ENCODE measurements at regions not wholly inside any gene's neighbourhood (a gene's known extent, or its start where the extent isn't known, plus 50 kb on each side); places are given as distances from the start of the nearest gene placed in this dataset.

DNA sequence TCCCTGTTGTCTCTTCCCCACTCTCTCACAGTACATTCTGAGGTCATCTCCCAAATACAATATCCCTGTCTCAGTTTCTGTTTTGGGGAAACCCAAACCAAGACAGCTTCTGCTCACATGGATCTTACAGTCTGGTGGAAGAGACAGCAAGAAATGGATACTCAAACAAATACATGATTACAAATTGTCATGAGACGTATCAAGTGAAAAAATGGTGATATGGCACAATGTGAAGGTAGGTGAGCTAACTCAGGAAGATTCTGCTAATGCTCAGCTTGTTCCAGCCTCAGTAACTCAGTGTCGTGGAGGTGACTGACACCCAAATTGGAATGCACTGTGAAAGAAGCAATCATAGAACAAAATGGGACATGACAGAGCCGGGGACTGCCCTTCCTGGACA, 68.3 kb downstream of the CHST1 start:
- intact Hi-C loops (cut with micrococcal nuclease), result no loop called here
- CTCF ChIA-PET, result no interaction called here

DNA sequence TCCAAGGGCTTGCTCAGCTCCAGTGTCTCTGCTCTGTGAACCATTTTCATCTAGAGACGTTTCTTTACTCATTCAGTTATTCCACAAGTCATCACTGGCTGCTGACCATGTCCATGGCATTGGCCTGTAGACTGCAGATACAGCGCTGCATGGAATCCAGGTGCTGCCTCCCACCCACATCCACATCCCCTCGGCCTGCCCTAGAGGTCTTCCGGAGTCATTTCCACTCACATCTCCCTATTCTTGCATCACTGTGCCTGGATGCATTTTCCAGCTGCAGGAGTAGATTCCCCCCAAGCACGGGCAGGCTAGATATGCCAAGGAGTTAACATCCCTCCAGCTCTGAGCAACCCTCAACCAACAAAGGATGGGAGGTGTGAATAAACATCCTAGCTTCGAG, 68.9 kb downstream of the CHST1 start:
- CTCF ChIA-PET, result no interaction called here
- no peak for DNase-seq
- H3K27me3 Mint-ChIP-seq (ENCODE audit: low read depth), result peaks cover 9% of the 10 kb centered on the region
- no peak overlapping the region for H3K27ac Mint-ChIP-seq
- H3K4me1 Mint-ChIP-seq (ENCODE audit: low read depth), result no peaks in the 10 kb centered on the region
- intact Hi-C loops (cut with micrococcal nuclease), result no loop called here
- no peak overlapping the region for H3K4me3 Mint-ChIP-seq
- H3K9me3 Mint-ChIP-seq, result no peaks in the 10 kb centered on the region
- no peaks in the 10 kb centered on the region for H3K36me3 Mint-ChIP-seq (ENCODE audit: low read depth)

More for the DNA sequence above, 68.3 kb downstream of the CHST1 start:
- no peaks in the 10 kb centered on the region for H3K4me1 Mint-ChIP-seq (ENCODE audit: low read depth)
- peaks cover 9% of the 10 kb centered on the region for H3K27me3 Mint-ChIP-seq (ENCODE audit: low read depth)
- no peak for DNase-seq
- no peaks in the 10 kb centered on the region for H3K9me3 Mint-ChIP-seq
- no peak overlapping the region for H3K4me3 Mint-ChIP-seq
- H3K27ac Mint-ChIP-seq, result no peak overlapping the region
- H3K36me3 Mint-ChIP-seq (ENCODE audit: low read depth), result no peaks in the 10 kb centered on the region

DNA sequence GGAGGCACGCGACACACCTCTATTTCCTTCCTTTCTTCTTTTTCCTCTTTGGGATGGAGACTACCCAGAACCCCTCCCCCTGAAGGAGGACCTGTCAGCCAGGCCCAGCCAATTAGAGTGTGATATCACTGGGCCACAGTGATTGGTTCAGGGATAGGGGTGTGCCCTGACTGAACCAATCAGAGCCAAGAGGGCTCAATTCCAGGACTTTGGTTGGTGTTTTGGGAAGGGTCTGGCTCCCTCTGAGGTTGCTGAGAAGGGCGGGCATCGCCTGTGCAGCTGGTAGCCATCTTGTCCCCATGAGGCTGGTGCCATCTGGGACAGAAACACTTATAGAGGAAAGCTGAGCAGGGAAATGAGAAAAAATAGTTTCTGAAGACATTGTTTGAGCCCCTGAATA, 71.4 kb downstream of the CHST1 start:
- CTCF ChIA-PET, result interaction anchor here (0.7 kb wide), 1 partner anchor 178 kb away, joined by 3 read pairs; no protein-coding TSS in a partner anchor
- H3K27ac Mint-ChIP-seq, result no peak overlapping the region

GRCh38 chr11:45592636-45593035, 72.8 kb downstream of the CHST1 start:
- Mint-ChIP-seq H3K36me3 (ENCODE audit: low read depth) (no peaks in the 10 kb centered on the region), H3K27me3 (ENCODE audit: low read depth) (peaks cover 7% of the 10 kb centered on the region), H3K9me3 (no peaks in the 10 kb centered on the region), H3K27ac (no peak overlapping the region), H3K4me1 (ENCODE audit: low read depth) (no peaks in the 10 kb centered on the region), H3K4me3 (no peak overlapping the region)
- CTCF ChIA-PET, result interaction anchor here (1.2 kb wide), 2 partner anchors 11 to 15 kb away, joined by 3 read pairs; no protein-coding TSS in a partner anchor
- intact Hi-C loops (cut with micrococcal nuclease), result no loop called here
- no peak for DNase-seq

More for the DNA sequence above, 71.4 kb downstream of the CHST1 start:
- no peaks in the 10 kb centered on the region for H3K36me3 Mint-ChIP-seq (ENCODE audit: low read depth)
- DNase-seq, result no peak
- intact Hi-C loops (cut with micrococcal nuclease), result no loop called here
- no peaks in the 10 kb centered on the region for H3K4me1 Mint-ChIP-seq (ENCODE audit: low read depth)
- H3K9me3 Mint-ChIP-seq, result no peaks in the 10 kb centered on the region
- H3K4me3 Mint-ChIP-seq, result no peak overlapping the region
- H3K27me3 Mint-ChIP-seq (ENCODE audit: low read depth), result peaks cover 9% of the 10 kb centered on the region

GRCh38 chr11:45590743-45591142, 74.7 kb downstream of the CHST1 start:
- DNase-seq, result no peak
- no peak overlapping the region for H3K4me3 Mint-ChIP-seq
- intact Hi-C loops (cut with micrococcal nuclease), result no loop called here
- H3K27me3 Mint-ChIP-seq (ENCODE audit: low read depth), result peaks cover 4% of the 10 kb centered on the region
- no peaks in the 10 kb centered on the region for H3K36me3 Mint-ChIP-seq (ENCODE audit: low read depth)
- no peak overlapping the region for H3K27ac Mint-ChIP-seq
- CTCF ChIA-PET, result no interaction called here
- H3K9me3 Mint-ChIP-seq, result no peaks in the 10 kb centered on the region
- H3K4me1 Mint-ChIP-seq (ENCODE audit: low read depth), result no peaks in the 10 kb centered on the region

GRCh38 chr11:45585205-45585604, 80.2 kb downstream of the CHST1 start:
- no peak for DNase-seq
- CTCF ChIA-PET, result interaction anchor here (0.6 kb wide), 1 partner anchor 242 kb away, joined by 3 read pairs; no protein-coding TSS in a partner anchor
- no peaks in the 10 kb centered on the region for H3K36me3 Mint-ChIP-seq (ENCODE audit: low read depth)
- no peaks in the 10 kb centered on the region for H3K4me1 Mint-ChIP-seq (ENCODE audit: low read depth)
- no peaks in the 10 kb centered on the region for H3K9me3 Mint-ChIP-seq
- intact Hi-C loops (cut with micrococcal nuclease), result no loop called here
- no peak overlapping the region for H3K4me3 Mint-ChIP-seq
- H3K27me3 Mint-ChIP-seq (ENCODE audit: low read depth), result peaks cover 13% of the 10 kb centered on the region
- no peak overlapping the region for H3K27ac Mint-ChIP-seq

DNA sequence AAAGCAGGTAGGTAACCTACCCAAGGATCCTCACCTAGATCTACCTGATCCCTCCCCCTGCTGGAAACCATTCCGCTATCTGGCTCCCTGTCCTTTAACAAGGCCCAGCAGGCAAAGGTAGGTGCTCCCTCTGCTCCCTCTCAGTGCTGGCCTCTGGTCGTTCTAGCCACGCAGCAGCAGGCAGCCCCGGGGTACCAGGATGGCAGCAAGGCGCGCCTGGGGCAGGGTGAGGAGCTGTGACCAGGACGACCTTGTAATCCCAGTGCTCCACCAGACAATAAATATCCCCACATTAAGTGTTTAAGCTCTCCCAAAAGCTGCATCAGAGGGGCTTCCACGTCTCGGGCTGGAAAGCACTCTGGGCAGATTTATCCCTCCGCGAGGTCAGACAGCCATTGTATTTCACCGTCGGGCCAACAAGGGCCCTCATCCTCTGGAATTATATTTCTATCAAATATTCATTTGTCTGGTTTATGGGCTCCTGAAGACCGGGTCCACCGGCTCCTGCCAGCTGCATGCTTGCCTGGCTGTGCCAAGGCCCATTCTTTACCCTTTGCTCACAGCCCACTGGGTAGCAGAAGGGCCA, 81.3 kb downstream of the CHST1 start:
- H3K9me3 Mint-ChIP-seq, result no peaks in the 10 kb centered on the region
- no peaks in the 10 kb centered on the region for H3K36me3 Mint-ChIP-seq (ENCODE audit: low read depth)
- intact Hi-C loops (cut with micrococcal nuclease), result no loop called here
- no peak for DNase-seq
- no peak overlapping the region for H3K4me3 Mint-ChIP-seq
- CTCF ChIA-PET, result no interaction called here
- H3K4me1 Mint-ChIP-seq (ENCODE audit: low read depth), result no peaks in the 10 kb centered on the region
- H3K27ac Mint-ChIP-seq, result no peak overlapping the region
- H3K27me3 Mint-ChIP-seq (ENCODE audit: low read depth), result peaks cover 13% of the 10 kb centered on the region

- H3K36me3 Mint-ChIP-seq (ENCODE audit: low read depth), result no peaks in the 10 kb centered on the region
- DNase-seq, result peak; percentile 17
Measured at GRCh38 chr11:45580399-45580798, 85.0 kb downstream of the CHST1 start.

DNA sequence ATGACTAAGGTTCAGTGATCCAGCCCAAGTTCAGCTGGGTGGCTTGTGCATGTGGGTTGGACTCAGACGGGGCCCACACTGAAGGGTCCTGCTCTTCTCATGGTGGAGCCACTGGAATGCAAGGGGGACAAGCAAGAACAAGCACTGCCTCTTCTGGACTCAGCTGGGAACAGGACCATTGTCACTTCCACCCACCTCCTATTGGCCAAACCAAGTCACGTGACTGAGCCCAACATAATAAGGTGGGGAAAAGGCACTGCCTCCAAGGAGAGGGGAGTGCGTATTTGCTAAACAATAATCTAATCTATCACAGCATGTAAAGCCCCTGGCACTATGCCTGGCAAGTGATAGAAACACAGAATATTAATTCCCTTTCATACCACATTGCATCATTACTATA, 87.1 kb downstream of the CHST1 start:
- CTCF ChIA-PET, result interaction anchor here (1.0 kb wide), 1 partner anchor 17 kb away, joined by 3 read pairs; no protein-coding TSS in a partner anchor
- no peak overlapping the region for H3K27ac Mint-ChIP-seq
- DNase-seq, result no peak
- no peaks in the 10 kb centered on the region for H3K9me3 Mint-ChIP-seq
- no peaks in the 10 kb centered on the region for H3K36me3 Mint-ChIP-seq (ENCODE audit: low read depth)
- H3K4me3 Mint-ChIP-seq, result no peak overlapping the region
- intact Hi-C loops (cut with micrococcal nuclease), result no loop called here
- H3K27me3 Mint-ChIP-seq (ENCODE audit: low read depth), result peaks cover 22% of the 10 kb centered on the region
- H3K4me1 Mint-ChIP-seq (ENCODE audit: low read depth), result no peaks in the 10 kb centered on the region

More at GRCh38 chr11:45580399-45580798, 85.0 kb downstream of the CHST1 start:
- no peaks in the 10 kb centered on the region for H3K9me3 Mint-ChIP-seq
- H3K27me3 Mint-ChIP-seq (ENCODE audit: low read depth), result peaks cover 22% of the 10 kb centered on the region
- H3K4me3 Mint-ChIP-seq, result no peak overlapping the region
- no peaks in the 10 kb centered on the region for H3K4me1 Mint-ChIP-seq (ENCODE audit: low read depth)
- intact Hi-C loops (cut with micrococcal nuclease), result no loop called here
- CTCF ChIA-PET, result no interaction called here
- H3K27ac Mint-ChIP-seq, result no peak overlapping the region

GRCh38 chr11:45577752-45578151, 87.7 kb downstream of the CHST1 start:
- Mint-ChIP-seq H3K27ac (no peak overlapping the region), H3K4me1 (ENCODE audit: low read depth) (no peaks in the 10 kb centered on the region), H3K9me3 (no peaks in the 10 kb centered on the region), H3K4me3 (no peak overlapping the region), H3K36me3 (ENCODE audit: low read depth) (no peaks in the 10 kb centered on the region), H3K27me3 (ENCODE audit: low read depth) (peaks cover 22% of the 10 kb centered on the region)
- CTCF ChIA-PET, result interaction anchor here (1.0 kb wide), 1 partner anchor 18 kb away, joined by 3 read pairs; no protein-coding TSS in a partner anchor
- intact Hi-C loops (cut with micrococcal nuclease), result no loop called here
- DNase-seq, result no peak

GRCh38 chr11:45576461-45577215, 88.8 kb downstream of the CHST1 start:
- peaks cover 17% of the 10 kb centered on the region for H3K27me3 Mint-ChIP-seq (ENCODE audit: low read depth)
- no peak for DNase-seq
- H3K4me1 Mint-ChIP-seq (ENCODE audit: low read depth), result no peaks in the 10 kb centered on the region
- no peak overlapping the region for H3K4me3 Mint-ChIP-seq
- no peak overlapping the region for H3K27ac Mint-ChIP-seq
- intact Hi-C loops (cut with micrococcal nuclease), result no loop called here
- CTCF ChIA-PET, result no interaction called here
- H3K9me3 Mint-ChIP-seq, result no peaks in the 10 kb centered on the region
- no peaks in the 10 kb centered on the region for H3K36me3 Mint-ChIP-seq (ENCODE audit: low read depth)

- DNase-seq, result no peak
- intact Hi-C loops (cut with micrococcal nuclease), result no loop called here
- Mint-ChIP-seq H3K4me1 (ENCODE audit: low read depth) (no peaks in the 10 kb centered on the region), H3K27me3 (ENCODE audit: low read depth) (peaks cover 10% of the 10 kb centered on the region), H3K9me3 (no peaks in the 10 kb centered on the region), H3K36me3 (ENCODE audit: low read depth) (no peaks in the 10 kb centered on the region), H3K27ac (no peak overlapping the region), H3K4me3 (no peak overlapping the region)
- CTCF ChIA-PET, result no interaction called here
Measured at GRCh38 chr11:45573728-45574127, 91.7 kb downstream of the CHST1 start.

All from activated naive CD4-positive, alpha-beta T cell treated with anti-CD3 and anti-CD28 coated beads for 36 hours (primary cell).